ENCODE measurements at regions not wholly inside any gene's neighbourhood (a gene's known extent, or its start where the extent isn't known, plus 50 kb on each side); places are given as distances from the start of the nearest gene placed in this dataset.

GRCh38 chr3:23108451-23109057, 94.6 kb upstream of the UBE2E2 start:
- intact Hi-C loops (cut with DNase I) = no loop called here
- H3K9me3 ChIP-seq = no peaks in the 10 kb centered on the region
- H3K4me1 ChIP-seq = peaks cover 0 to 1% of the 10 kb centered on the region in 2 donors
- DNase-seq (no peak), ATAC-seq (no peak)
- no peaks in the 10 kb centered on the region for H3K27me3 ChIP-seq
- H3K4me3 ChIP-seq = no peak overlapping the region
- TF ChIP-seq, protein P1, sequence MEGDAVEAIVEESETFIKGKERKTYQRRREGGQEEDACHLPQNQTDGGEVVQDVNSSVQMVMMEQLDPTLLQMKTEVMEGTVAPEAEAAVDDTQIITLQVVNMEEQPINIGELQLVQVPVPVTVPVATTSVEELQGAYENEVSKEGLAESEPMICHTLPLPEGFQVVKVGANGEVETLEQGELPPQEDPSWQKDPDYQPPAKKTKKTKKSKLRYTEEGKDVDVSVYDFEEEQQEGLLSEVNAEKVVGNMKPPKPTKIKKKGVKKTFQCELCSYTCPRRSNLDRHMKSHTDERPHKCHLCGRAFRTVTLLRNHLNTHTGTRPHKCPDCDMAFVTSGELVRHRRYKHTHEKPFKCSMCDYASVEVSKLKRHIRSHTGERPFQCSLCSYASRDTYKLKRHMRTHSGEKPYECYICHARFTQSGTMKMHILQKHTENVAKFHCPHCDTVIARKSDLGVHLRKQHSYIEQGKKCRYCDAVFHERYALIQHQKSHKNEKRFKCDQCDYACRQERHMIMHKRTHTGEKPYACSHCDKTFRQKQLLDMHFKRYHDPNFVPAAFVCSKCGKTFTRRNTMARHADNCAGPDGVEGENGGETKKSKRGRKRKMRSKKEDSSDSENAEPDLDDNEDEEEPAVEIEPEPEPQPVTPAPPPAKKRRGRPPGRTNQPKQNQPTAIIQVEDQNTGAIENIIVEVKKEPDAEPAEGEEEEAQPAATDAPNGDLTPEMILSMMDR (IDR thresholded peaks at IDR 0.05) = no peak
- H3K27ac ChIP-seq = no peak overlapping the region
- no peaks in the 10 kb centered on the region for H3K36me3 ChIP-seq

DNA sequence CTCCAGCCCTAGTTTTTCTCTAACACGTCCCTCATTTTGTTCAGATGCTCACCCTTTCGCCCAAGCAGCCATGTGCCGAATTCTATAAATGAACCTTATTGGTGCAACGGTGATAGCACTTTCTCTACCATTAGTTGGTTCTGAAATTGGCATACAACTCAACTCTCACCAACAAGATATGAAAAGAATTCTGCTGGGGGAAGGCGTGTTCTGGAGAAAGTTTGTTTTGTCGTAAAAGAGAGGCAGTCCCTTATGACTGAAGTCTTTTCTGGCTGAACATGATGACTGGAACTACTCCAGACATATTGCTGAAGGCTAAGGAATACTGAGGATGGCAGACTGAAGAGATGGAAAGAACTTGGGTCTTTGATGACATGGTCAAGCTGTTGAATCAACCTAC, 91.8 kb upstream of the UBE2E2 start:
- ATAC-seq = no peak
- intact Hi-C loops (cut with DNase I) = no loop called here

DNA sequence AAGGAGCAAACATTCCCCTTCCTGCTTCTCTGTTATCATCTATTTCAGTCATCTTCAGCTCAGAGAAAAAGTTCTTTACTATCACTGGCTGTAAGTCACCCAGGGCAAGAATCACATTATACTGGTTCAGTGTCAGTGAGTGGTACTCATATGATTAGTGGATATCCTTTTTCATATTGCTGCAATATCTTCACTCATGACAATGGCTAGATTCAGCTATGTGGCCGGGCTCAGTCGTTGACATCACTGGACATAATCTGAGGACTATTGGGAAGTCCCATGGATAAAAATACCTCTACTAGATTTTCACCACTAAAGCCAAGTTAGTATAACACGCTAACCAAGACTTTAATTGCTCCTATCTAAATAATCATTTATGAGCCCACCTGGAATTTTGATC, 91.3 kb upstream of the UBE2E2 start:
- Histone ChIP-seq H3K4me3 (no peak overlapping the region), H3K27me3 (no peaks in the 10 kb centered on the region), H3K9me3 (no peaks in the 10 kb centered on the region), H3K4me1 (peaks cover 12 to 19% of the 10 kb centered on the region in 2 donors), H3K36me3 (no peaks in the 10 kb centered on the region), H3K27ac (no peak overlapping the region)
- ATAC-seq (no peak), DNase-seq (no peak)
- TF ChIP-seq, protein P1 (IDR thresholded peaks at IDR 0.05) = no peak
- intact Hi-C loops (cut with DNase I) = no loop called here

More for the DNA sequence above, 91.8 kb upstream of the UBE2E2 start:
- Histone ChIP-seq H3K36me3 (no peaks in the 10 kb centered on the region), H3K4me1 (peaks cover 12 to 19% of the 10 kb centered on the region in 2 donors), H3K27me3 (no peaks in the 10 kb centered on the region), H3K9me3 (no peaks in the 10 kb centered on the region), H3K4me3 (no peak overlapping the region), H3K27ac (no peak overlapping the region)
- TF ChIP-seq, protein P1 (IDR thresholded peaks at IDR 0.05) = no peak
- no peak for DNase-seq

DNA sequence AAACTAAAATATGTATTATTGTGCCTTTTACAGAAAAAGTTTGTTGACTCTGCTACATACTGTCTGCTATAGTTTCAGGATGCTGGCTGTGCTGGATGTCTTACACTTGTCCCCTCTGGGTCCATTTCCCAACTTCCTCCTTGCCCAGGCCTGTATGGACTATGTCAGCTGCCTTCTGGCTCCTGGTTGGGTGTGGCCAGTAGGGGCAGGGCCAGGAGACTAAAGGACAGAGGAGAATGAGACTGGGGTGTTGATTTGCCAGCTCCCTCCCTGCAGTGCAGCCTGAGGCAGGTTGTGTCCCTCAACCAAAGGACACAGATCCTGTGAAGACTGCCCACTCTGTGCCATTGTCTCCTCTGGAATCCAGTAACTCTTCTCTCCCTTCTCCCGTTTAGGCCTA, 90.6 kb upstream of the UBE2E2 start:
- H3K27me3 ChIP-seq = no peaks in the 10 kb centered on the region

DNA sequence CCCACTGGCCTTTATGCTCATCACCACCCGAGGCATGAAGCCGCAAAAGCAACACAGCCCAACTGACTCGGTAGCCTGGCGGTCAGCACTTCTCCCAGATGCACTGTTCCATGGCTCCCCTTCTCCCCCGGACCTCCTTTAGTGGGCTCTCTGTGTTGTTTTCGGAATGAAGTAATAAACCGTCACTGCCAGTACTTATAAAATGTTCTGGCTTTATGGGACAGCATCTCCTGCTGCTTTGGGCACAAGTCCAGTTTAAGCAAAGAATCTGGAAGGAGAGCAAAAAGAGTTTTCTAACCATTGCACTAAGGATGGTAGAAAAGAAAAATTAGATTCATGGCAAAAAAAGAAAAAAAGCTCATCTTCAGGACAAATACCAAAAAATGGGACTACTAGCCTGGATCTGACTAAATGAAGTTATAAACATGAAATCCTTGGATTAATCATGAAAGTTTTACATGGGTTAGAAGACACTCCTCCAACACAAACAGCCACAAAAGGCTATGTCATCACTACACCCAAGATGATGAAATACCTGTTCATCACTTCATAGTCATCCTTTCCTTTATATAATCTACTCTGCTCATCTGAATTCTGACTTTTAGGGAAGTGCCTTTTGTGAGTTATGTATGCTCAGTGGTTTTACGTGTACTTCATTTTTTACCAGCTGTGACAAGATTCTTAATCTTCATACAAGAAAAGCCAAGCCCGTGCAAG, 89.5 kb upstream of the UBE2E2 start:
- TF ChIP-seq, protein P1 (IDR thresholded peaks at IDR 0.05) = no peak
- ATAC-seq (peak; percentile 20), DNase-seq (peak in 2 of 4 donors; percentile 31 to 36)
- H3K4me3 ChIP-seq = no peak overlapping the region
- no peak overlapping the region for H3K27ac ChIP-seq
- no peaks in the 10 kb centered on the region for H3K9me3 ChIP-seq
- intact Hi-C loops (cut with DNase I) = no loop called here
- no peaks in the 10 kb centered on the region for H3K36me3 ChIP-seq
- H3K4me1 ChIP-seq = peaks cover 12 to 19% of the 10 kb centered on the region in 2 donors
- H3K27me3 ChIP-seq = no peaks in the 10 kb centered on the region

More for the DNA sequence above, 90.6 kb upstream of the UBE2E2 start:
- TF ChIP-seq, protein P1 (IDR thresholded peaks at IDR 0.05) = no peak
- peak in 1 of 4 donors; percentile 39 for DNase-seq
- Histone ChIP-seq H3K4me3 (no peak overlapping the region), H3K36me3 (no peaks in the 10 kb centered on the region), H3K4me1 (peaks cover 12 to 19% of the 10 kb centered on the region in 2 donors), H3K9me3 (no peaks in the 10 kb centered on the region), H3K27ac (no peak overlapping the region)
- intact Hi-C loops (cut with DNase I) = no loop called here
- peak; percentile 38 for ATAC-seq

All from left lung (tissue), 4 donors.